Fibroblast of lung (primary cell): ENCODE measurements at regions not wholly inside any gene's neighbourhood (a gene's known extent, or its start where the extent isn't known, plus 50 kb on each side); places are given as distances from the start of the nearest gene placed in this dataset.

Experiments used
- DNase-seq, 2 donors: peaks; one replicate each; pipeline versions ENCODE4 v3.0.0 to v3.0.0-alpha.2; 2010; ENCODE audit warnings: low read depth in 2 of 2
- H2AFZ ChIP-seq: 2 replicates; pipeline ENCODE4 v1.5.1; 2012; ENCODE audit warnings: low read length, control low read depth, inconsistent platforms
- H3K27ac ChIP-seq: 2 replicates; pipeline ENCODE4 v1.5.1; 2011; ENCODE audit warnings: low read length, control low read depth; ENCODE audit not compliant: insufficient read depth
- H3K27me3 ChIP-seq: 2 replicates; pipeline ENCODE4 v1.5.1; 2011; ENCODE audit warnings: mild to moderate bottlenecking, low read length; ENCODE audit not compliant: control insufficient read depth, insufficient read depth
- H3K36me3 ChIP-seq: 2 replicates; pipeline ENCODE4 v1.5.1; 2011; ENCODE audit warnings: low read length; ENCODE audit not compliant: control insufficient read depth, insufficient read depth
- H3K4me1 ChIP-seq: 2 replicates; pipeline ENCODE4 v1.5.1; 2011; ENCODE audit warnings: low read length; ENCODE audit not compliant: control insufficient read depth, insufficient read depth; ENCODE audit errors: extremely low read depth
- H3K4me2 ChIP-seq: 2 replicates; pipeline ENCODE4 v1.5.1; 2011; ENCODE audit warnings: low read length, control low read depth; ENCODE audit not compliant: insufficient read depth; ENCODE audit errors: extremely low read depth
- H3K4me3 ChIP-seq, 4 experiments: fragments of 200-600 bp in 1 of 4; sonication (generic) in 1 of 4; replicated peaks in 1 of 4; 2 replicates each; pipeline ENCODE4 v1.5.1; 2011 to 2016; ENCODE audit warnings: low read length in 4 of 4, low read depth in 3 of 4, mild to moderate bottlenecking in 3 of 4, control low read depth in 2 of 4, inconsistent platforms in 1 of 4, mixed read lengths in 1 of 4; ENCODE audit not compliant: insufficient read depth in 1 of 4; ENCODE audit errors: control extremely low read depth in 1 of 4
- H3K79me2 ChIP-seq: 2 replicates; pipeline ENCODE4 v1.5.1; 2012; ENCODE audit warnings: mild to moderate bottlenecking, low read length, inconsistent platforms; ENCODE audit not compliant: control insufficient read depth, insufficient read depth
- H3K9ac ChIP-seq: 2 replicates; pipeline ENCODE4 v1.5.1; 2011; ENCODE audit warnings: mild to moderate bottlenecking, low read length, control low read depth; ENCODE audit not compliant: insufficient read depth
- H3K9me3 ChIP-seq: 2 replicates; pipeline ENCODE4 v1.5.1; 2012; ENCODE audit warnings: low read depth, low read length; ENCODE audit not compliant: control insufficient read depth, insufficient read depth
- H4K20me1 ChIP-seq: 2 replicates; pipeline ENCODE4 v1.5.1; 2011; ENCODE audit warnings: low read length; ENCODE audit not compliant: control insufficient read depth, insufficient read depth; ENCODE audit errors: extremely low read depth
- CTCF ChIP-seq, 2 donors: IDR thresholded peaks in 1 of 2; conservative IDR thresholded peaks in 1 of 2; 1 replicate in 1 of 2; 2 replicates in 1 of 2; pipeline ENCODE4 v1.5.1; 2011 to 2012; ENCODE audit warnings: low read length in 2 of 2, control low read depth in 1 of 2, inconsistent platforms in 1 of 2, low read depth in 1 of 2, mild to moderate bottlenecking in 1 of 2
- EZH2 ChIP-seq: IDR thresholded peaks from 2 replicates; pipeline ENCODE4 v1.5.1; 2012; ENCODE audit warnings: low read length, control low read depth, mild to moderate bottlenecking; ENCODE audit errors: missing control alignments

- Histone ChIP-seq H3K27ac (no peak overlapping the region), H3K4me1 (no peaks in the 10 kb centered on the region), H3K9ac (no peak overlapping the region), H3K27me3 (no peaks in the 10 kb centered on the region), H3K36me3 (no peaks in the 10 kb centered on the region), H3K79me2 (no peaks in the 10 kb centered on the region), H3K4me2 (no peak overlapping the region), H2AFZ (no peak overlapping the region), H3K9me3 (no peaks in the 10 kb centered on the region), H4K20me1 (no peaks in the 10 kb centered on the region), H3K4me3 (no peak overlapping the region)
- TF ChIP-seq CTCF (conservative IDR thresholded peaks at IDR 0.05 in 1 of 2, IDR thresholded peaks at IDR 0.05 in 1 of 2; ENCODE audit: low read depth in 1 of 2, low read length in 2 of 2), result no peak
- no peak for TF ChIP-seq EZH2
- peak in 1 of 2 donors; percentile 67 for DNase-seq
Observed at GRCh38 chr20:57065646-57066045, 200.8 kb downstream of the BMP7 start.

- Histone ChIP-seq H3K79me2 (no peaks in the 10 kb centered on the region), H3K4me1 (no peaks in the 10 kb centered on the region), H3K9ac (no peak overlapping the region), H3K27ac (no peak overlapping the region), H2AFZ (no peak overlapping the region), H4K20me1 (no peaks in the 10 kb centered on the region), H3K4me2 (no peak overlapping the region), H3K36me3 (no peaks in the 10 kb centered on the region), H3K9me3 (no peaks in the 10 kb centered on the region), H3K27me3 (no peaks in the 10 kb centered on the region), H3K4me3 (no peak overlapping the region)
- TF ChIP-seq CTCF (conservative IDR thresholded peaks at IDR 0.05 in 1 of 2, IDR thresholded peaks at IDR 0.05 in 1 of 2; ENCODE audit: low read depth in 1 of 2, low read length in 2 of 2) (no peak), EZH2 (no peak)
- peak in 1 of 2 donors; percentile 50 for DNase-seq
Observed at GRCh38 chr20:57066126-57066900, 200.1 kb downstream of the BMP7 start.

GRCh38 chr20:57069442-57069841 is 197.0 kb downstream of the BMP7 start:
- H3K27ac ChIP-seq, result no peak overlapping the region
- no peak overlapping the region for H3K9ac ChIP-seq
- H3K79me2 ChIP-seq, result no peaks in the 10 kb centered on the region
- no peaks in the 10 kb centered on the region for H3K4me1 ChIP-seq
- H4K20me1 ChIP-seq, result no peaks in the 10 kb centered on the region
- no peak for DNase-seq
- no peak overlapping the region for H2AFZ ChIP-seq
- no peak overlapping the region for H3K4me2 ChIP-seq
- no peaks in the 10 kb centered on the region for H3K27me3 ChIP-seq
- TF ChIP-seq CTCF (conservative IDR thresholded peaks at IDR 0.05 in 1 of 2, IDR thresholded peaks at IDR 0.05 in 1 of 2; ENCODE audit: low read depth in 1 of 2, low read length in 2 of 2) (no peak), EZH2 (no peak)
- no peaks in the 10 kb centered on the region for H3K36me3 ChIP-seq
- no peak overlapping the region for H3K4me3 ChIP-seq
- H3K9me3 ChIP-seq, result no peaks in the 10 kb centered on the region
